ENCODE measurements at regions not wholly inside any gene's neighbourhood (a gene's known extent, or its start where the extent isn't known, plus 50 kb on each side); places are given as distances from the start of the nearest gene placed in this dataset.

- TF ChIP-seq CTCF (conservative IDR thresholded peaks at IDR 0.05 in 1 of 2, IDR thresholded peaks at IDR 0.05 in 1 of 2; ENCODE audit: low read depth in 1 of 2, low read length in 2 of 2) (no peak), EZH2 (IDR thresholded peaks at IDR 0.05; ENCODE audit: low read length, missing control alignments) (no peak)
Observed at GRCh38 chr2:239485622-239486021, 84.8 kb upstream of the HDAC4 start.
